ENCODE measurements at regions not wholly inside any gene's neighbourhood (a gene's known extent, or its start where the extent isn't known, plus 50 kb on each side); places are given as distances from the start of the nearest gene placed in this dataset.

DNA sequence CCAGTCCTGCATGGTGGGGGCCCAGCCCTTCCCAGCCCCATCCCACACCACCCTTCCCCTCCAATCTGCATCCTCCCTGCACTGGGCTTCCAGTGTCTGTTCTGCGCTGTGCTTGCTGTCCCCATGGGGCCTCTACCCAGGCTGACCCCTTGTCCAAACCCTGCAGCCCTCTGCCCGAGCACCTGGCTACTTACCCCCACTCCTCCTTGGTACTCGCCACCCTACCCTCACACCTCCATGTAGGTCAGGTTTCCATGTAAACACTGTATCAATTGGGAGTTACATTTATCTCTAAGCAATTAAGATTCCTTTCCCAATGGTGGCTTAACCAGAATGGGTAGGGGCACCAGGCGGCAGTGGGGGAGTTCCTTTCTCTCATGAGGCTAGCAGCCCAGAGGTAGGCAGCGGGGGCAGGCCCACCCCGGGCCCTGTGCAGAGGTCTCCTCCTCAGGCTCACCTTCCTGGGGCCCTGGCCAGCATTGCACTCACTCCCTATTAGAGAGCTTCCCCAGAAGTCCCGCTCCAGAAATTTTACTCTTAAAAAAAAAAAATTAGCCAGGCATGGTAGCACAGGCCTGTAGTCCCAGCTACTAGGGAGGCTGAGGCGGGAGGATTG lies 76.6 kb upstream of the CCND2 start:
- 82 to 83% methylated on average over 8 of the region's 8 CpGs for WGBS, 2 donors
- Histone ChIP-seq H3K4me1 (no peaks in the 10 kb centered on the region), H3K36me3 (ENCODE audit: low read depth, missing control alignments) (no peaks in the 10 kb centered on the region), H3K9me3 (no peaks in the 10 kb centered on the region), H3K27ac (no peak overlapping the region), H3K4me3 (no peak overlapping the region), H3K27me3 (no peaks in the 10 kb centered on the region)
- TF ChIP-seq, protein P1, sequence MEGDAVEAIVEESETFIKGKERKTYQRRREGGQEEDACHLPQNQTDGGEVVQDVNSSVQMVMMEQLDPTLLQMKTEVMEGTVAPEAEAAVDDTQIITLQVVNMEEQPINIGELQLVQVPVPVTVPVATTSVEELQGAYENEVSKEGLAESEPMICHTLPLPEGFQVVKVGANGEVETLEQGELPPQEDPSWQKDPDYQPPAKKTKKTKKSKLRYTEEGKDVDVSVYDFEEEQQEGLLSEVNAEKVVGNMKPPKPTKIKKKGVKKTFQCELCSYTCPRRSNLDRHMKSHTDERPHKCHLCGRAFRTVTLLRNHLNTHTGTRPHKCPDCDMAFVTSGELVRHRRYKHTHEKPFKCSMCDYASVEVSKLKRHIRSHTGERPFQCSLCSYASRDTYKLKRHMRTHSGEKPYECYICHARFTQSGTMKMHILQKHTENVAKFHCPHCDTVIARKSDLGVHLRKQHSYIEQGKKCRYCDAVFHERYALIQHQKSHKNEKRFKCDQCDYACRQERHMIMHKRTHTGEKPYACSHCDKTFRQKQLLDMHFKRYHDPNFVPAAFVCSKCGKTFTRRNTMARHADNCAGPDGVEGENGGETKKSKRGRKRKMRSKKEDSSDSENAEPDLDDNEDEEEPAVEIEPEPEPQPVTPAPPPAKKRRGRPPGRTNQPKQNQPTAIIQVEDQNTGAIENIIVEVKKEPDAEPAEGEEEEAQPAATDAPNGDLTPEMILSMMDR (IDR thresholded peaks at IDR 0.05), result no peak
- TF ChIP-seq POLR2A (IDR thresholded peaks at IDR 0.05), result no peak
- no peak for DNase-seq
- intact Hi-C loops (cut with DNase I; ENCODE audit: low total_unique reads), result no loop called here

DNA sequence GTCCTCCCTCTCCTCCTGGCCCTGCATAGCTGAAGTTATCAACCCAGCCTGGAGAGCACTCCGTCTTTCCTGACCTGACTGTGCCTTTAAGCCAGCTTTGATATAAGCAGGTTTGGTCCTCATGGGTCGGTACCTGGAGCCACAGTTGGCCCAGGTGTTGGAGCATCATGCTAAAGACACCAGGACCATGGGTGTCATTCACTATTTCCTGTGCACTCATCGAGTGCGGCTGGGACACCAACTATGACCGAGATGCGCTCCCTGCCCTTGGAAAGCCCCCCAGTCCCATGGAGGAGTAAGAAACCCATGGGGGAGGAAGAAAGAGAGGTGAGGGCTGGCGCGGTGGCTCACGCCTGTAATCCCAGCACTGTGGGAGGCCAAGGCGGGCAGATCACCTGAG lies 78.9 kb upstream of the CCND2 start:
- no peak for DNase-seq
- Histone ChIP-seq H3K27me3 (no peaks in the 10 kb centered on the region), H3K4me3 (no peak overlapping the region), H3K9me3 (no peaks in the 10 kb centered on the region), H3K4me1 (no peaks in the 10 kb centered on the region), H3K36me3 (ENCODE audit: low read depth, missing control alignments) (no peaks in the 10 kb centered on the region), H3K27ac (no peak overlapping the region)
- 78 to 93% methylated on average over 10 of the region's 10 CpGs for WGBS, 2 donors
- TF ChIP-seq POLR2A (IDR thresholded peaks at IDR 0.05), result no peak
- TF ChIP-seq, protein P1 (IDR thresholded peaks at IDR 0.05), result no peak
- intact Hi-C loops (cut with DNase I; ENCODE audit: low total_unique reads), result no loop called here

GRCh38 chr12:4193821-4194220 lies 79.7 kb upstream of the CCND2 start:
- Histone ChIP-seq H3K4me3 (no peak overlapping the region), H3K27ac (no peak overlapping the region), H3K27me3 (no peaks in the 10 kb centered on the region), H3K36me3 (ENCODE audit: low read depth, missing control alignments) (no peaks in the 10 kb centered on the region), H3K4me1 (no peaks in the 10 kb centered on the region), H3K9me3 (no peaks in the 10 kb centered on the region)
- WGBS, 2 donors, result 41 to 58% methylated on average over 8 of the region's 8 CpGs
- TF ChIP-seq POLR2A (IDR thresholded peaks at IDR 0.05), result no peak
- TF ChIP-seq, protein P1 (IDR thresholded peaks at IDR 0.05), result no peak
- intact Hi-C loops (cut with DNase I; ENCODE audit: low total_unique reads), result no loop called here
- DNase-seq, result no peak

DNA sequence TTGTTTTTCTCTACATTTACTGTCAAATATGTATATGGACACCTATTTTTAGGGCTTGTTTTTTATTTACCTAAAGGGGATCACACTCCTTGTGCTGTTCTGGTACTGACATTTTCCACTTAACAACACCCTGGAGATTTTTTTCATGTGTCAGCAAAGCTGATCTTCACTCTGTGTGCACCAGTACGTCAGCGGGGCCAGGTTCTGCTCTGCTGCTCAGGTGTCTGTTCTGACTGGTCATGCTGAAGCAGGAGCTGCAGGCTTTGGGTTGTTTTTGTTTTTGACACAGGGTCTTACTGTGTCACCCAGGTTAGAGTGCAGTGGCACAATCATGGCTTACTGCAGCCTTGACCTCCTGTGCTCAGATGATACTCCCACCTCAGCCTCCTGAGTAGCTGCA lies 81.9 kb upstream of the CCND2 start:
- DNase-seq, result no peak
- Histone ChIP-seq H3K4me3 (no peak overlapping the region), H3K9me3 (no peaks in the 10 kb centered on the region), H3K4me1 (no peaks in the 10 kb centered on the region), H3K27ac (no peak overlapping the region), H3K36me3 (ENCODE audit: low read depth, missing control alignments) (no peaks in the 10 kb centered on the region), H3K27me3 (no peaks in the 10 kb centered on the region)
- WGBS, 2 donors, result 86 to 95% methylated on average over 2 of the region's 2 CpGs
- no peak for TF ChIP-seq POLR2A (IDR thresholded peaks at IDR 0.05)
- TF ChIP-seq, protein P1 (IDR thresholded peaks at IDR 0.05), result no peak
- intact Hi-C loops (cut with DNase I; ENCODE audit: low total_unique reads), result no loop called here

GRCh38 chr12:4191149-4191548 lies 82.4 kb upstream of the CCND2 start:
- 87 to 92% methylated on average over 3 of the region's 3 CpGs for WGBS, 2 donors
- no peak for TF ChIP-seq POLR2A (IDR thresholded peaks at IDR 0.05)
- TF ChIP-seq, protein P1 (IDR thresholded peaks at IDR 0.05), result no peak

More at GRCh38 chr12:4191149-4191548, 82.4 kb upstream of the CCND2 start:
- no peak for DNase-seq
- H3K36me3 ChIP-seq (ENCODE audit: low read depth, missing control alignments), result no peaks in the 10 kb centered on the region
- intact Hi-C loops (cut with DNase I; ENCODE audit: low total_unique reads), result no loop called here
- no peak overlapping the region for H3K27ac ChIP-seq
- no peaks in the 10 kb centered on the region for H3K27me3 ChIP-seq
- H3K9me3 ChIP-seq, result no peaks in the 10 kb centered on the region
- H3K4me1 ChIP-seq, result no peaks in the 10 kb centered on the region
- no peak overlapping the region for H3K4me3 ChIP-seq

Data from testis (tissue), 2 donors.